ENCODE measurements at regions not wholly inside any gene's neighbourhood (a gene's known extent, or its start where the extent isn't known, plus 50 kb on each side); places are given as distances from the start of the nearest gene placed in this dataset.

GRCh38 chr10:69692267-69692666, 62.2 kb downstream of the FAM241B start:
- TF ChIP-seq CTCF (CRISPR knock-in tag; IDR thresholded peaks at IDR 0.05) = no peak
- no peak for TF ChIP-seq ZNF441 (CRISPR knock-in tag; IDR thresholded peaks at IDR 0.05; ENCODE audit: borderline replicate concordance)
- no peak for TF ChIP-seq SRSF9 (IDR thresholded peaks at IDR 0.05; ENCODE audit: borderline replicate concordance, insufficient read depth, low read depth, low read length, poor library complexity, severe bottlenecking)
- TF ChIP-seq RFX5 (IDR thresholded peaks at IDR 0.05; ENCODE audit: low read depth, low read length) = no peak
- TF ChIP-seq KLF12 (CRISPR knock-in tag; IDR thresholded peaks at IDR 0.05; ENCODE audit: borderline replicate concordance) = no peak
- TF ChIP-seq ZBTB33 (CRISPR knock-in tag; IDR thresholded peaks at IDR 0.05) = no peak
